Suprapubic skin (tissue), 4 donors: ENCODE measurements at regions not wholly inside any gene's neighbourhood (a gene's known extent, or its start where the extent isn't known, plus 50 kb on each side); places are given as distances from the start of the nearest gene placed in this dataset.
"Not testable (repeated sequence)": the region's sequence is repeated elsewhere in the genome, so short reads cannot be mapped to it uniquely, and the experiment has no call there.

Experiments used
- DNase-seq, 2 donors: peaks; one replicate each; pipeline ENCODE4 v3.0.0-alpha.2; 2019; ENCODE audit warnings: low spot score in 2 of 2
- H3K27ac ChIP-seq: fragments of 200-600 bp; sonication (generic); one replicate; pipeline ENCODE4 v1.5.1; 2019
- H3K27me3 ChIP-seq: fragments of 200-600 bp; sonication (generic); one replicate; pipeline ENCODE4 v1.5.1; 2019
- H3K36me3 ChIP-seq: fragments of 200-600 bp; sonication (generic); one replicate; pipeline ENCODE4 v1.5.1; 2019
- H3K4me1 ChIP-seq: fragments of 200-600 bp; sonication (generic); one replicate; pipeline ENCODE4 v1.5.1; 2019
- H3K4me3 ChIP-seq: fragments of 200-600 bp; sonication (generic); one replicate; pipeline ENCODE4 v1.5.1; 2019; ENCODE audit warnings: mild to moderate bottlenecking
- H3K9me3 ChIP-seq: fragments of 200-600 bp; sonication (generic); one replicate; pipeline ENCODE4 v1.5.1; 2019
- CTCF ChIP-seq, 2 donors: fragments of 200-600 bp in 1 of 2; fragments of 450-650 bp in 1 of 2; sonication (generic) in 1 of 2; IDR thresholded peaks; one replicate each; pipeline ENCODE4 v1.5.1; 2016 to 2019; ENCODE audit warnings: antibody characterized with exemption in 2 of 2, mild to moderate bottlenecking in 1 of 2, moderate library complexity in 1 of 2
- EP300 ChIP-seq: sonication (generic); formaldehyde crosslinking; IDR thresholded peaks from one replicate; pipeline ENCODE4 v1.6.1; 2017; ENCODE audit warnings: antibody characterized with exemption
- POLR2A ChIP-seq, 2 donors: fragments of 450-650 bp; IDR thresholded peaks; one replicate each; pipeline ENCODE4 v1.6.1; 2017; ENCODE audit warnings: antibody characterized with exemption in 2 of 2, mild to moderate bottlenecking in 2 of 2, moderate library complexity in 2 of 2
- POLR2AphosphoS5 ChIP-seq, 3 donors: sonication (generic); formaldehyde crosslinking; IDR thresholded peaks; one replicate each; pipeline ENCODE4 v1.6.1; 2017; ENCODE audit warnings: antibody characterized with exemption in 3 of 3
- WGBS: methylation state at CpG from one replicate; pipeline ENCODE4 v1.1.5; 2018; 5-methylcytosine and 5-hydroxymethylcytosine counted together

DNA sequence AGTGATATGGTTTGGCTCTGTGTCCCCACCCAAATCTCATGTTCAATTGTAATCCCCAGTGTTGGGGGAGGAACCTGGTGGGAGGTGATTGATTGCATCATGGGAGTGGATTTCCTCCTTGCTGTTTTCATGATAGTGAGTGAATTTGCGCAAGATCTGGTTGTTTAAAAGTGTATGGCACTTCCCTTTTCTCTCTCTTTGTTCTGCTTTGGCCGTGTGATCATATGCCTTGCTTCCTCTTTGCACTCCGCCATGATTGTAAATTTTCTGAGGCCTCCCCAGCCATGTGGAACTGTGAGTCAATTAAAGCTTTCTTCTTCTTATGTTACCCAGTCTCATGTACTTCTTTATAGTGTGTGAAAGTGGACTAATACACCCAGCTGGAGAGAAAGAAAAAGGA lies 113.0 kb upstream of the AADAT start:
- H3K27ac ChIP-seq, result no peak overlapping the region
- TF ChIP-seq EP300 (no peak), POLR2A (IDR thresholded peaks at IDR 0.05) (no peak), CTCF (IDR thresholded peaks at IDR 0.05) (no peak), POLR2AphosphoS5 (IDR thresholded peaks at IDR 0.05) (no peak)
- 84% methylated on average over 3 of the region's 3 CpGs for WGBS
- no peaks in the 10 kb centered on the region for H3K9me3 ChIP-seq
- no peak overlapping the region for H3K4me3 ChIP-seq
- no peaks in the 10 kb centered on the region for H3K27me3 ChIP-seq
- DNase-seq, result no peak
- no peaks in the 10 kb centered on the region for H3K4me1 ChIP-seq
- no peaks in the 10 kb centered on the region for H3K36me3 ChIP-seq

GRCh38 chr4:170198747-170199146 lies 109.0 kb upstream of the AADAT start:
- H3K36me3 ChIP-seq, result no peaks in the 10 kb centered on the region
- H3K27me3 ChIP-seq, result no peaks in the 10 kb centered on the region
- H3K4me3 ChIP-seq, result no peak overlapping the region
- WGBS, result 48% methylated on average over 1 of the region's 1 CpG
- H3K4me1 ChIP-seq, result peaks cover 15% of the 10 kb centered on the region
- H3K9me3 ChIP-seq, result no peaks in the 10 kb centered on the region
- TF ChIP-seq EP300, result no peak
- no peak for TF ChIP-seq POLR2A (IDR thresholded peaks at IDR 0.05)
- TF ChIP-seq CTCF (IDR thresholded peaks at IDR 0.05), result no peak
- TF ChIP-seq POLR2AphosphoS5 (IDR thresholded peaks at IDR 0.05), result no peak
- DNase-seq, result no peak
- H3K27ac ChIP-seq, result no peak overlapping the region

DNA sequence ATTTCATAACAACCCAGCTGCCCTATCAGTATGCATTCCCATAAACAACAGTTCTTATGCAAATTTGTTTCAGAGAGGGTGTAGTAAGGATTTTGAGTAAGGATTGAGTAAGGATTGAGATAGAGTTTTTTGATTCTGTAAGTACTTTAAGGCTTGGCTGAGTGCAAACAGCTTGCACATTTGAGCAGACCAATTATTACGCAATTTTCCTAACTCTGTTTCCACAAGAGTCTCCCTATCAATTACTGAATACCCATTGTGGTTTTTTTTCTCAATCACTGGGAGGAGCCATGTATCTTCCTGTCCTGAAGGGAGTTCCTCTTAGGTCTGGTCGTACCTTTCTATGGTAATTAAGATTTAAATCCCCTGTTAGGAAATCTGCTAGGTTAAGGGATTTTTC lies 105.0 kb upstream of the AADAT start:
- H3K4me1 ChIP-seq, result peaks cover 21% of the 10 kb centered on the region
- H3K27me3 ChIP-seq, H3K36me3 ChIP-seq, H3K9me3 ChIP-seq, DNase-seq, H3K4me3 ChIP-seq, H3K27ac ChIP-seq: not testable (repeated sequence)
- WGBS, result 32% methylated on average over 2 of the region's 2 CpGs

DNA sequence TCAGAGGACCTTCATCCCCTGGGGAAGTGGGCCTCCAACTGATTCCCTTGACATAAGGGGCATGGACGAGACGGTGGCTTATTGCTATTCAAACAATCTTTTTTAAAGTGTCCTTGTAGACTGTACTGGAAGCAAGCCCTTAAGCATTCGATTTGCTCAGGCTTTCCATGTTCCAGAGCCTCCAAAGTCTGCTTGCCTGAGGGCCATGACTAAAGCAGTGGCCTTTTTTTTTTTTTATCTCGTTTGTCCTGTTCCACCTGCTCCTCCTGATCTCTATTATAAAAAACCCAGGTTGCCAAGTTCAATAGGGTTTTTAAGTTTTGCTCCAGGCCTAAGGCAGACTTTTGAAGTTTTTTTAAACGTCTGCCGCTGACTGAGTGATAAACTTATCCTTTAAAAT lies 103.7 kb upstream of the AADAT start:
- no peak overlapping the region for H3K27ac ChIP-seq
- WGBS, result 40% methylated on average over 6 of the region's 6 CpGs
- H3K9me3 ChIP-seq, result no peaks in the 10 kb centered on the region
- H3K27me3 ChIP-seq, result no peaks in the 10 kb centered on the region
- no peak overlapping the region for H3K4me3 ChIP-seq
- no peaks in the 10 kb centered on the region for H3K36me3 ChIP-seq
- no peak for DNase-seq
- peaks cover 21% of the 10 kb centered on the region for H3K4me1 ChIP-seq
- TF ChIP-seq CTCF (IDR thresholded peaks at IDR 0.05) (no peak), EP300 (no peak), POLR2A (IDR thresholded peaks at IDR 0.05) (no peak)

DNA sequence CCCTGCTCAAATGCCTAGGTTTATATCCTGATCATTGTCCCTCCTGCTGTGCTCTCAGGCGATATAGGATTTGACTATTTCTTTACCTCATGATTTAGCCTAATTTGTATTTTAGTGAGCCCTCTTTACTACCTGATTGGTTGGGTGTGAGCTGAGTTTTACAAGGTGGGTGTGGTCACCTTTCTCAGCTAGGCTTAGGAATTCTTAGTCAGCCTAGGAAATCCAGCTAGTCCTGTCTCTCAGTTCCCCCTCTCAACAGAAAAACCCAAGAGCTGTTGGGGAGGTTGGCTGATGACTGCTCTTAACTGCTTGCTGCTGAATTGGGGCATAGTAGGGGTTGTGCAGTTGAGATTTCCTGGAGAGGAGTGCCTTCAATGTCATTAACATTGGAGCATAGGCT lies 100.5 kb upstream of the AADAT start:
- Histone ChIP-seq H3K36me3 (no peaks in the 10 kb centered on the region), H3K27me3 (no peaks in the 10 kb centered on the region), H3K27ac (no peak overlapping the region), H3K4me3 (no peak overlapping the region), H3K9me3 (no peaks in the 10 kb centered on the region), H3K4me1 (peaks cover 20% of the 10 kb centered on the region)
- no peak for DNase-seq
- 96% methylated on average over 1 of the region's 1 CpG for WGBS
- no peak for TF ChIP-seq EP300
- no peak for TF ChIP-seq POLR2AphosphoS5 (IDR thresholded peaks at IDR 0.05)
- TF ChIP-seq CTCF (IDR thresholded peaks at IDR 0.05), result no peak
- no peak for TF ChIP-seq POLR2A (IDR thresholded peaks at IDR 0.05)

- WGBS, result 52% methylated on average over 1 of the region's 1 CpG
These were observed 81.1 kb upstream of the AADAT start for GRCh38 chr4:170170861-170171260.

More at GRCh38 chr4:170170861-170171260, 81.1 kb upstream of the AADAT start:
- H3K27ac ChIP-seq, result no peak overlapping the region
- no peak overlapping the region for H3K4me3 ChIP-seq
- no peak for DNase-seq
- no peaks in the 10 kb centered on the region for H3K4me1 ChIP-seq
- H3K27me3 ChIP-seq, result no peaks in the 10 kb centered on the region
- TF ChIP-seq POLR2A (IDR thresholded peaks at IDR 0.05), result no peak
- TF ChIP-seq CTCF (IDR thresholded peaks at IDR 0.05), result no peak
- TF ChIP-seq POLR2AphosphoS5 (IDR thresholded peaks at IDR 0.05), result no peak
- TF ChIP-seq EP300, result no peak
- no peaks in the 10 kb centered on the region for H3K36me3 ChIP-seq
- no peaks in the 10 kb centered on the region for H3K9me3 ChIP-seq
